Aorta (tissue), 5 donors: ENCODE measurements at regions not wholly inside any gene's neighbourhood (a gene's known extent, or its start where the extent isn't known, plus 50 kb on each side); places are given as distances from the start of the nearest gene placed in this dataset.
"Not testable (repeated sequence)": the region's sequence is repeated elsewhere in the genome, so short reads cannot be mapped to it uniquely, and the experiment has no call there.

Source experiments
- ATAC-seq: fragments of 200-7000 bp; cut with Tn5 transposase; one replicate; pipeline ENCODE4 v1.9.1; 2022; ENCODE audit warnings: moderate library complexity; ENCODE audit not compliant: low FRiP score
- DNase-seq, 2 donors: peaks; one replicate each; pipeline ENCODE4 v3.0.0-alpha.2; 2020
- H3K27ac ChIP-seq, 2 donors: one replicate each; pipeline ENCODE4 v1.5.1; 2013; ENCODE audit warnings: low read length in 2 of 2, mild to moderate bottlenecking in 2 of 2, moderate library complexity in 2 of 2, control low read depth in 1 of 2, inconsistent platforms in 1 of 2, low read depth in 1 of 2
- H3K27me3 ChIP-seq, 2 donors: one replicate each; pipeline ENCODE4 v1.6.1; 2013; ENCODE audit warnings: control low read depth in 1 of 2, low read length in 1 of 2, mild to moderate bottlenecking in 1 of 2, moderate library complexity in 1 of 2; ENCODE audit not compliant: insufficient read depth in 2 of 2, control insufficient read depth in 1 of 2
- H3K36me3 ChIP-seq, 2 donors: one replicate each; pipeline ENCODE4 v1.6.1; 2013; ENCODE audit warnings: control low read depth in 1 of 2, low read length in 1 of 2, mild to moderate bottlenecking in 1 of 2; ENCODE audit not compliant: insufficient read depth in 2 of 2, control insufficient read depth in 1 of 2
- H3K4me1 ChIP-seq, 2 donors: one replicate each; pipeline ENCODE4 v1.6.1; 2013; ENCODE audit warnings: low read length in 2 of 2, control low read depth in 1 of 2, mild to moderate bottlenecking in 1 of 2, moderate library complexity in 1 of 2; ENCODE audit not compliant: insufficient read depth in 2 of 2, control insufficient read depth in 1 of 2
- H3K4me3 ChIP-seq, 2 donors: one replicate each; pipeline ENCODE4 v1.5.1; 2013; ENCODE audit warnings: low read length in 2 of 2, control low read depth in 1 of 2, mild to moderate bottlenecking in 1 of 2
- H3K9me3 ChIP-seq: one replicate; pipeline ENCODE4 v1.6.1; 2013; ENCODE audit warnings: mild to moderate bottlenecking, low read length; ENCODE audit not compliant: control insufficient read depth
- WGBS, 2 donors: extraction: QIAGEN DNeasy Blood & Tissue Kit; methylation state at CpG; one replicate each; pipeline ENCODE4 v1.1.7; 2013; 5-methylcytosine and 5-hydroxymethylcytosine counted together
- intact Hi-C, 2 donors: fragments of 100-400 bp; cut with DNase I; formaldehyde crosslinking; loops; one replicate each; pipeline versions ENCODE4 v1.14.2 to v1.15.0; 2022
- donor health status: healthy with polysubstance abuse.
- donor health status: Bipolar disorder and iron deficiency.
- donor health status: DM: no; HTN: no; CAD: no.
- donor health status: DM: no; HTN: no; CAD: no.
- donor health status: DM: yes; HTN: yes; CAD: no.

GRCh38 chr7:142468871-142469665, 211.2 kb upstream of the PRSS58 start:
- ATAC-seq = no peak
- no peaks in the 10 kb centered on the region for H3K4me1 ChIP-seq
- H3K27me3 ChIP-seq = no peaks in the 10 kb centered on the region
- no peaks in the 10 kb centered on the region for H3K9me3 ChIP-seq
- no peak overlapping the region for H3K27ac ChIP-seq
- no peak for DNase-seq
- no peak overlapping the region for H3K4me3 ChIP-seq
- H3K36me3 ChIP-seq = no peaks in the 10 kb centered on the region
- intact Hi-C loops = no loop called here
- 83 to 92% methylated on average over 6 of the region's 6 CpGs for WGBS, 2 donors

- H3K36me3 ChIP-seq, H3K9me3 ChIP-seq, H3K27me3 ChIP-seq: not testable (repeated sequence)
Observed at GRCh38 chr7:142467056-142467655, 209.3 kb upstream of the PRSS58 start.

GRCh38 chr7:142463401-142463850, 205.6 kb upstream of the PRSS58 start:
- H3K9me3 ChIP-seq = no peaks in the 10 kb centered on the region
- ATAC-seq (no peak), DNase-seq (no peak)
- no peak overlapping the region for H3K4me3 ChIP-seq
- H3K27me3 ChIP-seq = no peaks in the 10 kb centered on the region
- H3K4me1 ChIP-seq = peaks cover 0 to 2% of the 10 kb centered on the region in 2 donors
- no peak overlapping the region for H3K27ac ChIP-seq
- WGBS, 2 donors = 33% methylated on average over 6 of the region's 6 CpGs
- no peaks in the 10 kb centered on the region for H3K36me3 ChIP-seq
- intact Hi-C loops = no loop called here

More at GRCh38 chr7:142467056-142467655, 209.3 kb upstream of the PRSS58 start:
- H3K27ac ChIP-seq, DNase-seq, intact Hi-C loops, H3K4me1 ChIP-seq, ATAC-seq, H3K4me3 ChIP-seq: not testable (repeated sequence)
- 41 to 45% methylated on average over 6 to 7 of the region's 7 CpGs for WGBS, 2 donors

GRCh38 chr7:142461437-142461836, 203.6 kb upstream of the PRSS58 start:
- no peaks in the 10 kb centered on the region for H3K36me3 ChIP-seq
- H3K9me3 ChIP-seq = no peaks in the 10 kb centered on the region
- ATAC-seq = no peak
- DNase-seq = no peak
- peaks cover 0 to 2% of the 10 kb centered on the region in 2 donors for H3K4me1 ChIP-seq
- intact Hi-C loops = no loop called here
- H3K4me3 ChIP-seq = no peak overlapping the region
- 81 to 83% methylated on average over 2 of the region's 2 CpGs for WGBS, 2 donors
- no peak overlapping the region for H3K27ac ChIP-seq
- H3K27me3 ChIP-seq = no peaks in the 10 kb centered on the region

- no peaks in the 10 kb centered on the region for H3K27me3 ChIP-seq
- H3K36me3 ChIP-seq = no peaks in the 10 kb centered on the region
- DNase-seq (no peak), ATAC-seq (peak; percentile 66)
- intact Hi-C loops = no loop called here
- H3K9me3 ChIP-seq = no peaks in the 10 kb centered on the region
- peaks cover 0 to 2% of the 10 kb centered on the region in 2 donors for H3K4me1 ChIP-seq
- no peak overlapping the region for H3K4me3 ChIP-seq
- no peak overlapping the region for H3K27ac ChIP-seq
- WGBS, 2 donors = 40 to 42% methylated on average over 7 of the region's 7 CpGs
Observed at GRCh38 chr7:142460402-142461117, 202.7 kb upstream of the PRSS58 start.

GRCh38 chr7:142459551-142459963, 201.7 kb upstream of the PRSS58 start:
- H3K27me3 ChIP-seq = no peaks in the 10 kb centered on the region
- H3K4me3 ChIP-seq = no peak overlapping the region
- no peak overlapping the region for H3K27ac ChIP-seq
- ATAC-seq = no peak
- 8 to 11% methylated on average over 5 of the region's 5 CpGs for WGBS, 2 donors
- peaks cover 0 to 2% of the 10 kb centered on the region in 2 donors for H3K4me1 ChIP-seq
- H3K36me3 ChIP-seq = no peaks in the 10 kb centered on the region
- no peak for DNase-seq
- intact Hi-C loops = no loop called here
- no peaks in the 10 kb centered on the region for H3K9me3 ChIP-seq

- peaks cover 0 to 2% of the 10 kb centered on the region in 2 donors for H3K4me1 ChIP-seq
Observed at GRCh38 chr7:142457146-142457703, 199.4 kb upstream of the PRSS58 start.

GRCh38 chr7:142455392-142455791, 197.5 kb upstream of the PRSS58 start:
- DNase-seq (no peak), ATAC-seq (no peak)
- Histone ChIP-seq H3K27me3 (no peaks in the 10 kb centered on the region), H3K27ac (no peak overlapping the region), H3K4me1 (no peaks in the 10 kb centered on the region), H3K4me3 (no peak overlapping the region), H3K9me3 (no peaks in the 10 kb centered on the region), H3K36me3 (no peaks in the 10 kb centered on the region)
- 91 to 94% methylated on average over 10 of the region's 10 CpGs for WGBS, 2 donors
- intact Hi-C loops = no loop called here

More at GRCh38 chr7:142457146-142457703, 199.4 kb upstream of the PRSS58 start:
- H3K9me3 ChIP-seq = no peaks in the 10 kb centered on the region
- no peaks in the 10 kb centered on the region for H3K36me3 ChIP-seq
- no peak for DNase-seq
- intact Hi-C loops = no loop called here
- H3K27me3 ChIP-seq = no peaks in the 10 kb centered on the region
- ATAC-seq = no peak
- no peak overlapping the region for H3K27ac ChIP-seq
- H3K4me3 ChIP-seq = no peak overlapping the region
- 90% methylated on average over 2 of the region's 2 CpGs for WGBS, 2 donors
